ENCODE measurements at regions not wholly inside any gene's neighbourhood (a gene's known extent, or its start where the extent isn't known, plus 50 kb on each side); places are given as distances from the start of the nearest gene placed in this dataset.
A peak's percentile ranks its signal among the peaks of the same experiment; 100 is the strongest.
"Not testable (repeated sequence)": the region's sequence is repeated elsewhere in the genome, so short reads cannot be mapped to it uniquely, and the experiment has no call there.

DNA sequence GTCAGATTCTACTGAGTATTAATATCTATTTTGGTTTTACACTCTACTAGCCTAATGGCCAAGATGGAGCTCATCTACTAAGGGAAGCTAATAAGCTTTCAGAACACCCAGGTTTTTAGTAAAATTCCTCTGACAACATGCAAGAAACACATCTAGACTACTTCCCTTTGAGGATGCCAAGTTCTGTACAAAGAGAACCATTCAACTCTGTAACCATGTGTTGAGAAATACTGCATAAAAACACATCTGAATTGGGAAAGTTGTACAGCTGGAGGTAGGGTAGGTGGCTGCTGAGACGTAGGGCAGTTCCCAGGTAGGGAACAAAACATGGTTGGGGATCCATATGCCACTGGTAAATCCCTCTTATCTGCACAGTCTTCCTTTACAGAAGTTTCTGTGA is 66.2 kb downstream of the SC5D start:
- H3K4me3 Mint-ChIP-seq (ENCODE audit: low read depth), result no peak overlapping the region
- no peak for DNase-seq (ENCODE audit: low spot score)
- H3K27ac Mint-ChIP-seq, result no peak overlapping the region
- peaks cover 9% of the 10 kb centered on the region for H3K27me3 Mint-ChIP-seq (ENCODE audit: low read depth)
- peaks cover 2% of the 10 kb centered on the region for H3K4me1 Mint-ChIP-seq (ENCODE audit: low read depth)
- intact Hi-C loops (cut with micrococcal nuclease), result no loop called here
- no peaks in the 10 kb centered on the region for H3K9me3 Mint-ChIP-seq
- H3K36me3 Mint-ChIP-seq (ENCODE audit: low read depth), result no peaks in the 10 kb centered on the region

DNA sequence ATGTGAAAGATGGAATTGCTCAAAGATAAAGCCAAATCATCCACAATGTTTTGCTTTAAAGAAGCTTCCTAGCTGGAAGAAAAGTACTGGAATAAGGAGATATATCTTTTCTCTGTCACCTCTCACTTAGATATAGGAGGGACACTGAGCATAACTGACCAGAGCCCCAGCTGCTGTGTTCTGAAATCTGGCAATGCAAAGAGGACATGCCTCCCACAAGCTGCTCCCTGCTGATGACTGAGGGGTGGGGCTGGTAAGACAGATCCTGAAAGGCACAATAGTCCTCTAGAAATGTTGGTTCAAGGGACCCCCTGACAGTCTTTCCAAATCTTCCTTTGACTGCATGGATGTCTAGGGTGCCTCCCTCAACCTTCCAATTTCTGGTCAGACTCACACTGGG is 67.0 kb downstream of the SC5D start:
- intact Hi-C loops (cut with micrococcal nuclease), result no loop called here
- Mint-ChIP-seq H3K4me3 (ENCODE audit: low read depth) (no peak overlapping the region), H3K27me3 (ENCODE audit: low read depth) (peaks cover 9% of the 10 kb centered on the region), H3K36me3 (ENCODE audit: low read depth) (no peaks in the 10 kb centered on the region), H3K4me1 (ENCODE audit: low read depth) (peaks cover 2% of the 10 kb centered on the region), H3K9me3 (no peaks in the 10 kb centered on the region), H3K27ac (no peak overlapping the region)
- DNase-seq (ENCODE audit: low spot score), result no peak

DNA sequence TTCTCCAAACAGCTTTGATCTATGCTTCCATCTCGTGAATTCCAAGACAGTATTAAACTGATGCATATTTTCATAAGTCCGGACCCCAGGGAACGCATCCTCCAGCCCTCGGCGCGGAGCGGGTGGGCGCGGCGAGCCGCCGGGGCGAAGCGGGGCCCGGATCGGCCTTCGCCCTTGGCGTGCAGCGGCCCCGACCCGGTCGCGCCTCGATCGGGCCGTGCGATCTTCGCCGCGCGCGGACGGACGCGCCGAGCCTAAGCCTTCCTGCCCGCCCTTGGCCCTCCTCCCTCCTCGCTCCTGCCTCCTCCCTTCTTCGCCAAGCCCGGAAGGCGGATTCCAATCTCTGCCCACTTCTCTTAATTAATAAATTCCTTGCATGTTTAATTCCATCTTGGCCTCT is 70.4 kb downstream of the SC5D start:
- H3K36me3 Mint-ChIP-seq (ENCODE audit: low read depth); H3K27ac Mint-ChIP-seq; H3K4me3 Mint-ChIP-seq (ENCODE audit: low read depth); DNase-seq (ENCODE audit: low spot score); intact Hi-C loops (cut with micrococcal nuclease); H3K9me3 Mint-ChIP-seq; H3K27me3 Mint-ChIP-seq (ENCODE audit: low read depth): not testable (repeated sequence)
- H3K4me1 Mint-ChIP-seq (ENCODE audit: low read depth), result peaks cover 11% of the 10 kb centered on the region

- Mint-ChIP-seq H3K36me3 (ENCODE audit: low read depth) (no peaks in the 10 kb centered on the region), H3K27ac (no peak overlapping the region), H3K9me3 (peaks cover under 1% of the 10 kb centered on the region), H3K4me1 (ENCODE audit: low read depth) (peaks cover 29% of the 10 kb centered on the region), H3K27me3 (ENCODE audit: low read depth) (no peaks in the 10 kb centered on the region), H3K4me3 (ENCODE audit: low read depth) (no peak overlapping the region)
- no peak for DNase-seq (ENCODE audit: low spot score)
- intact Hi-C loops (cut with micrococcal nuclease), result no loop called here
These were observed 72.7 kb downstream of the SC5D start for GRCh38 chr11:121365304-121365703.

- intact Hi-C loops (cut with micrococcal nuclease), result no loop called here
These were observed 73.5 kb downstream of the SC5D start for GRCh38 chr11:121366038-121366437.

GRCh38 chr11:121367001-121367843 is 74.7 kb downstream of the SC5D start:
- Mint-ChIP-seq H3K4me1 (ENCODE audit: low read depth) (peaks cover 29% of the 10 kb centered on the region), H3K27ac (peak overlapping the region; percentile 70), H3K36me3 (ENCODE audit: low read depth) (no peaks in the 10 kb centered on the region), H3K27me3 (ENCODE audit: low read depth) (no peaks in the 10 kb centered on the region), H3K9me3 (peaks cover 6% of the 10 kb centered on the region), H3K4me3 (ENCODE audit: low read depth) (peak overlapping the region; percentile 62)
- peak; percentile 10 for DNase-seq (ENCODE audit: low spot score)
- intact Hi-C loops (cut with micrococcal nuclease), result no loop called here

More at GRCh38 chr11:121366038-121366437, 73.5 kb downstream of the SC5D start:
- DNase-seq (ENCODE audit: low spot score), result no peak
- Mint-ChIP-seq H3K27me3 (ENCODE audit: low read depth) (no peaks in the 10 kb centered on the region), H3K4me1 (ENCODE audit: low read depth) (peaks cover 29% of the 10 kb centered on the region), H3K9me3 (peaks cover 6% of the 10 kb centered on the region), H3K36me3 (ENCODE audit: low read depth) (no peaks in the 10 kb centered on the region), H3K4me3 (ENCODE audit: low read depth) (no peak overlapping the region), H3K27ac (no peak overlapping the region)

DNA sequence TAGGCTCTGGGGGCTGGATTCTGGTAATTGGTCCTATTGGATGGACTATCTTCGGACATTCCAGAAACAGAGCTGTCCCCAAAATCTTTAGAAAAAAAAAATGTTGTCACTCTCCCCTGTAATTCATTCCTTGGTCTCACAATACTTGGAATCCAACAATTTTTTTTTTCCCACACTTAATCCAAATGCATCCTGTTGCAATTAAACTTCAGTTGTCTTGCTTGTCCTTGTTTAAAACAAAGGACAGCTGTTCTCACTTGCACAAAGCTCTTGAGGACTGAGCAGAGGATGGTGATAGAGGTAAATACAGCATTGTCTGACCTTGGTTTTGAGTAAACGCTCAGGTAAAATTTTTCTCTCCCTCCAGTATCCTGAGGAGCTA is 75.3 kb downstream of the SC5D start:
- peak overlapping the region; percentile 53 for H3K27ac Mint-ChIP-seq
- intact Hi-C loops (cut with micrococcal nuclease), result no loop called here
- H3K4me1 Mint-ChIP-seq (ENCODE audit: low read depth), result peaks cover 33% of the 10 kb centered on the region
- peaks cover 6% of the 10 kb centered on the region for H3K9me3 Mint-ChIP-seq
- H3K4me3 Mint-ChIP-seq (ENCODE audit: low read depth), result no peak overlapping the region
- DNase-seq (ENCODE audit: low spot score), result no peak
- H3K27me3 Mint-ChIP-seq (ENCODE audit: low read depth), result no peaks in the 10 kb centered on the region
- no peaks in the 10 kb centered on the region for H3K36me3 Mint-ChIP-seq (ENCODE audit: low read depth)

- DNase-seq (ENCODE audit: low spot score), result no peak
- intact Hi-C loops (cut with micrococcal nuclease), result no loop called here
These were observed 76.0 kb downstream of the SC5D start for GRCh38 chr11:121368364-121369240.

DNA sequence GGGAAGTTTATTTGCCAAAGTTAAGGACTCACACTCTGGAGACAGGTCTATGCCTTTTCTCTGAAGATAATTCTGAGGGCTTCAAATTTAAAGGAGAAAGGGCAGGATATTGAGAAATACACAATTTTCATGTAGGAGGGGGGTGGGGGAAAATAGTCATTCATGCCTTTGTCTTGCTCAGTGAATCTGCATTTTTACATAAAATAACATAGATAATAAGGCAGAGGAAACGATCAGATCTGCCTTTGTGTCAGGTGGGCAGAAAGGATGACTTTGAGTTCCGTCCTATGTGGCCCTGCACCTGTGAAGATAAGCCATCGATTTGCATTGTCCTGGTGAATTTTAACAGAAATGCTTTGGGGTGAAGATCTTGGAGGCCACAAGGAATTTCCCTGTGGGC is 76.8 kb downstream of the SC5D start:
- DNase-seq (ENCODE audit: low spot score), result no peak
- no peak overlapping the region for H3K4me3 Mint-ChIP-seq (ENCODE audit: low read depth)
- no peaks in the 10 kb centered on the region for H3K36me3 Mint-ChIP-seq (ENCODE audit: low read depth)
- H3K9me3 Mint-ChIP-seq, result peaks cover 6% of the 10 kb centered on the region
- no peaks in the 10 kb centered on the region for H3K27me3 Mint-ChIP-seq (ENCODE audit: low read depth)
- peaks cover 45% of the 10 kb centered on the region for H3K4me1 Mint-ChIP-seq (ENCODE audit: low read depth)
- no peak overlapping the region for H3K27ac Mint-ChIP-seq
- intact Hi-C loops (cut with micrococcal nuclease), result no loop called here

More at GRCh38 chr11:121368364-121369240, 76.0 kb downstream of the SC5D start:
- Mint-ChIP-seq H3K27ac (no peak overlapping the region), H3K4me1 (ENCODE audit: low read depth) (peaks cover 40% of the 10 kb centered on the region), H3K36me3 (ENCODE audit: low read depth) (no peaks in the 10 kb centered on the region), H3K4me3 (ENCODE audit: low read depth) (no peak overlapping the region), H3K27me3 (ENCODE audit: low read depth) (no peaks in the 10 kb centered on the region), H3K9me3 (peaks cover 6% of the 10 kb centered on the region)

- H3K4me1 Mint-ChIP-seq (ENCODE audit: low read depth), result peaks cover 44% of the 10 kb centered on the region
- H3K27me3 Mint-ChIP-seq (ENCODE audit: low read depth), result no peaks in the 10 kb centered on the region
- peaks cover 6% of the 10 kb centered on the region for H3K9me3 Mint-ChIP-seq
- no peak for DNase-seq (ENCODE audit: low spot score)
- H3K27ac Mint-ChIP-seq, result no peak overlapping the region
- intact Hi-C loops (cut with micrococcal nuclease), result no loop called here
- no peaks in the 10 kb centered on the region for H3K36me3 Mint-ChIP-seq (ENCODE audit: low read depth)
- H3K4me3 Mint-ChIP-seq (ENCODE audit: low read depth), result no peak overlapping the region
These were observed 79.5 kb downstream of the SC5D start for GRCh38 chr11:121372028-121372427.

- Mint-ChIP-seq H3K27me3 (ENCODE audit: low read depth) (no peaks in the 10 kb centered on the region), H3K4me1 (ENCODE audit: low read depth) (peaks cover 41% of the 10 kb centered on the region), H3K36me3 (ENCODE audit: low read depth) (no peaks in the 10 kb centered on the region), H3K9me3 (peaks cover 6% of the 10 kb centered on the region), H3K4me3 (ENCODE audit: low read depth) (no peak overlapping the region), H3K27ac (peak overlapping the region; percentile 1)
- intact Hi-C loops (cut with micrococcal nuclease), result no loop called here
- no peak for DNase-seq (ENCODE audit: low spot score)
These were observed 79.3 kb upstream of the SORL1 start for GRCh38 chr11:121372671-121373429.

DNA sequence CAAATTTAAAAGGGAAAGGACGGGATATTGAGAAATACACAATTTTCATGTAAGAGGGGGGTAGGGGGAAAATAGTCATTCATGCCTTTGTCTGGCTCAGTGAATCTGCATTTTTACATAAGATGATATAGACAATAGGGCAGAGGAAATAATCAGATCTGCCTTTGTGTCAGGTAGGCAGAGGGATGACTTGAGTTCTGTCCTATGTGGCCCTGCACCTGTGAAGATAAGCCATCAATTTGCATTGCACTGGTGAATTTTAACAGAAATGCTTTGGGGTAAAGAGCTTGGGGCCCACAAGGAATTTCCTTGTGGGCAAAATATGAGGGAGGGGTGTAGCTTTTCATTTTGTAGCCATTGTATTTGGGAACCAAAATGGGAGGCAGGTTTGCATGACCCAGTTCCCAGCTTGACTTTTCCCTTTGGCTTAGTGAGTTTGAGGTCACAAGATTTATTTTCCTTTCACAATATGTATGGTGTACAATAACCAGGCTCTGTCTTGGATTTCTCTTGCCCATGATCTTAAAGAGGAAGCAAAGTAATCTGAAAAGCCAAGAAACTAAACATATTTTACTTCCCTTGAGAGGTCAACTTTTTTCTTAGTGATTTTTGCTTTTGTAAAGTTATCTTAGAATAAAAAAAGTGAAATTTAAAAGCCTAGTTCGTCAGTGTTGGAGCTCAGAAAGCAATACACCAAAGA is 77.7 kb upstream of the SORL1 start:
- no peak for DNase-seq (ENCODE audit: low spot score)
- Mint-ChIP-seq H3K36me3 (ENCODE audit: low read depth) (no peaks in the 10 kb centered on the region), H3K4me3 (ENCODE audit: low read depth) (no peak overlapping the region), H3K9me3 (peaks cover 6% of the 10 kb centered on the region), H3K4me1 (ENCODE audit: low read depth) (peaks cover 42% of the 10 kb centered on the region), H3K27me3 (ENCODE audit: low read depth) (peaks cover 1% of the 10 kb centered on the region), H3K27ac (no peak overlapping the region)
- intact Hi-C loops (cut with micrococcal nuclease), result no loop called here
